Loucy (cell line): ENCODE measurements at regions not wholly inside any gene's neighbourhood (a gene's known extent, or its start where the extent isn't known, plus 50 kb on each side); places are given as distances from the start of the nearest gene placed in this dataset.

ENCODE experiments used
- EZH2phosphoT487 ChIP-seq: fragments of 200-600 bp; IDR thresholded peaks from 2 replicates; pipeline ENCODE4 v1.6.1; 2018; ENCODE audit warnings: antibody characterized with exemption, mild to moderate bottlenecking, moderate library complexity, borderline replicate concordance
- TF ChIP-seq, protein P1 (sequence below): fragments of 200-600 bp; sonication (generic); conservative IDR thresholded peaks from 2 replicates; pipeline ENCODE4 v1.5.1; 2014; ENCODE audit warnings: mild to moderate bottlenecking, antibody characterized with exemption, low read length

DNA sequence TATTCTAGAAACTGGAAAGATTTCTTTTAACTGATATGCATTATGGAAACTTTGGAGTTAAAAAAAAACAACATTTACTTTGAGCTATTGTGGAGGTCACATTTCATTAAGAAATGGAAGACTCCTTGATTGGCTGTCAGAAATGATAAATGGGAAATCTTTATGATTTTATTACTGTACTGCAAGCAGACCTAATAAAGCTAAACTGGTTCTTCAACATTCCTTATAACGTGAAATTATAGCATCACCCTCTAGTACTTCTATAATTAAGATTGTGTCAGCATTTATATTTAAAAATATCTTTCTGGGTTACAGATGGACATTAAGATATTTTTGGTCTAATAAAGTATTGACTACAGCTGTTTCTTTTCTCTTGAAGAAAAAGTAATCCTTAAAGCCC, 213.8 kb upstream of the PACRGL start:
- TF ChIP-seq, protein P1, sequence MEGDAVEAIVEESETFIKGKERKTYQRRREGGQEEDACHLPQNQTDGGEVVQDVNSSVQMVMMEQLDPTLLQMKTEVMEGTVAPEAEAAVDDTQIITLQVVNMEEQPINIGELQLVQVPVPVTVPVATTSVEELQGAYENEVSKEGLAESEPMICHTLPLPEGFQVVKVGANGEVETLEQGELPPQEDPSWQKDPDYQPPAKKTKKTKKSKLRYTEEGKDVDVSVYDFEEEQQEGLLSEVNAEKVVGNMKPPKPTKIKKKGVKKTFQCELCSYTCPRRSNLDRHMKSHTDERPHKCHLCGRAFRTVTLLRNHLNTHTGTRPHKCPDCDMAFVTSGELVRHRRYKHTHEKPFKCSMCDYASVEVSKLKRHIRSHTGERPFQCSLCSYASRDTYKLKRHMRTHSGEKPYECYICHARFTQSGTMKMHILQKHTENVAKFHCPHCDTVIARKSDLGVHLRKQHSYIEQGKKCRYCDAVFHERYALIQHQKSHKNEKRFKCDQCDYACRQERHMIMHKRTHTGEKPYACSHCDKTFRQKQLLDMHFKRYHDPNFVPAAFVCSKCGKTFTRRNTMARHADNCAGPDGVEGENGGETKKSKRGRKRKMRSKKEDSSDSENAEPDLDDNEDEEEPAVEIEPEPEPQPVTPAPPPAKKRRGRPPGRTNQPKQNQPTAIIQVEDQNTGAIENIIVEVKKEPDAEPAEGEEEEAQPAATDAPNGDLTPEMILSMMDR, result no peak
- TF ChIP-seq EZH2phosphoT487, result no peak
